Glutamatergic neuron (in vitro differentiated cells): ENCODE measurements at regions not wholly inside any gene's neighbourhood (a gene's known extent, or its start where the extent isn't known, plus 50 kb on each side); places are given as distances from the start of the nearest gene placed in this dataset.
"Not testable (repeated sequence)": the region's sequence is repeated elsewhere in the genome, so short reads cannot be mapped to it uniquely, and the experiment has no call there.

Source experiments
- DNase-seq: peaks from one replicate; pipeline ENCODE4 v3.0.0; 2022
- H3K27ac Mint-ChIP-seq: one replicate; pipeline ENCODE4 v1.8.0; 2020; ENCODE audit warnings: mild to moderate bottlenecking, mixed read lengths, inconsistent platforms; ENCODE audit not compliant: unreplicated experiment
- H3K27me3 Mint-ChIP-seq: one replicate; pipeline ENCODE4 v1.8.0; 2020; ENCODE audit warnings: mild to moderate bottlenecking, moderate library complexity, mixed read lengths, inconsistent platforms; ENCODE audit not compliant: unreplicated experiment
- H3K36me3 Mint-ChIP-seq: one replicate; pipeline ENCODE4 v1.8.0; 2020; ENCODE audit warnings: mild to moderate bottlenecking, mixed read lengths, inconsistent platforms; ENCODE audit not compliant: unreplicated experiment
- H3K4me1 Mint-ChIP-seq: one replicate; pipeline ENCODE4 v1.8.0; 2020; ENCODE audit warnings: mild to moderate bottlenecking, low read depth, mixed read lengths, inconsistent platforms; ENCODE audit not compliant: unreplicated experiment
- H3K4me3 Mint-ChIP-seq: one replicate; pipeline ENCODE4 v1.8.0; 2020; ENCODE audit warnings: mild to moderate bottlenecking, mixed read lengths, inconsistent platforms; ENCODE audit not compliant: unreplicated experiment
- H3K9me3 Mint-ChIP-seq: one replicate; pipeline ENCODE4 v1.8.0; 2020; ENCODE audit warnings: mild to moderate bottlenecking, moderate library complexity, mixed read lengths, inconsistent platforms; ENCODE audit not compliant: unreplicated experiment
- TF ChIP-seq, protein P1 (sequence below): fragments of 200-600 bp; sonication (generic); IDR thresholded peaks from one replicate; pipeline ENCODE4 v1.5.0; 2021; ENCODE audit not compliant: partially characterized antibody, unreplicated experiment

- no peak for DNase-seq
- H3K27me3 Mint-ChIP-seq = no peaks in the 10 kb centered on the region
- H3K36me3 Mint-ChIP-seq = no peaks in the 10 kb centered on the region
- TF ChIP-seq, protein P1, sequence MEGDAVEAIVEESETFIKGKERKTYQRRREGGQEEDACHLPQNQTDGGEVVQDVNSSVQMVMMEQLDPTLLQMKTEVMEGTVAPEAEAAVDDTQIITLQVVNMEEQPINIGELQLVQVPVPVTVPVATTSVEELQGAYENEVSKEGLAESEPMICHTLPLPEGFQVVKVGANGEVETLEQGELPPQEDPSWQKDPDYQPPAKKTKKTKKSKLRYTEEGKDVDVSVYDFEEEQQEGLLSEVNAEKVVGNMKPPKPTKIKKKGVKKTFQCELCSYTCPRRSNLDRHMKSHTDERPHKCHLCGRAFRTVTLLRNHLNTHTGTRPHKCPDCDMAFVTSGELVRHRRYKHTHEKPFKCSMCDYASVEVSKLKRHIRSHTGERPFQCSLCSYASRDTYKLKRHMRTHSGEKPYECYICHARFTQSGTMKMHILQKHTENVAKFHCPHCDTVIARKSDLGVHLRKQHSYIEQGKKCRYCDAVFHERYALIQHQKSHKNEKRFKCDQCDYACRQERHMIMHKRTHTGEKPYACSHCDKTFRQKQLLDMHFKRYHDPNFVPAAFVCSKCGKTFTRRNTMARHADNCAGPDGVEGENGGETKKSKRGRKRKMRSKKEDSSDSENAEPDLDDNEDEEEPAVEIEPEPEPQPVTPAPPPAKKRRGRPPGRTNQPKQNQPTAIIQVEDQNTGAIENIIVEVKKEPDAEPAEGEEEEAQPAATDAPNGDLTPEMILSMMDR = no peak
- no peaks in the 10 kb centered on the region for H3K9me3 Mint-ChIP-seq
- H3K4me3 Mint-ChIP-seq = no peak overlapping the region
- no peaks in the 10 kb centered on the region for H3K4me1 Mint-ChIP-seq
- no peak overlapping the region for H3K27ac Mint-ChIP-seq
Observed at GRCh38 chr9:103225702-103226646, 230.8 kb downstream of the CYLC2 start.

DNA sequence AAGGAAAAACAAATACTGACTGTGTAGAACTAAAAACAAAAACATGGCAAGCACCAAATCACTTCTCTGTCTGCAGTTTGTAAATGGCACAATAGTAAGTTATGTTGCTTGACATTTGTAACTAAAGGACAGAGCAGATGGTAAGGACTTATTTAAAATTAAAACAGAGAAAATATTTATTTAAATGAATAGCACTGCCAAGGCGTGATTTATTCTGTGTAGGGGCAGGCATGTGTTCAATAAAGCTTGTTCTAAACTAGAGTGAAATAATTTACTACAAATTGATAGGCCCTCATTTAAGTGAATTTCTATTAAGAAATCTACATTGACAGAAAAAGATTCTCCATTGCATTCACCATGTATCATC lies 231.5 kb downstream of the CYLC2 start:
- Mint-ChIP-seq H3K9me3 (no peaks in the 10 kb centered on the region), H3K27ac (no peak overlapping the region), H3K27me3 (no peaks in the 10 kb centered on the region), H3K4me1 (no peaks in the 10 kb centered on the region), H3K4me3 (no peak overlapping the region), H3K36me3 (no peaks in the 10 kb centered on the region)
- TF ChIP-seq, protein P1 = no peak
- DNase-seq = no peak

- not testable (repeated sequence) for H3K27ac Mint-ChIP-seq, H3K27me3 Mint-ChIP-seq, H3K4me3 Mint-ChIP-seq, H3K4me1 Mint-ChIP-seq, H3K9me3 Mint-ChIP-seq, H3K36me3 Mint-ChIP-seq
- DNase-seq = peak; percentile 20
Observed at GRCh38 chr9:103237571-103238109, 242.5 kb downstream of the CYLC2 start.

- H3K36me3 Mint-ChIP-seq = no peaks in the 10 kb centered on the region
- no peak overlapping the region for H3K4me3 Mint-ChIP-seq
- no peak overlapping the region for H3K27ac Mint-ChIP-seq
- no peaks in the 10 kb centered on the region for H3K27me3 Mint-ChIP-seq
- no peaks in the 10 kb centered on the region for H3K9me3 Mint-ChIP-seq
- peaks cover 3% of the 10 kb centered on the region for H3K4me1 Mint-ChIP-seq
- no peak for DNase-seq
- TF ChIP-seq, protein P1 = no peak
Observed at GRCh38 chr9:103242025-103242424, 246.9 kb downstream of the CYLC2 start.

DNA sequence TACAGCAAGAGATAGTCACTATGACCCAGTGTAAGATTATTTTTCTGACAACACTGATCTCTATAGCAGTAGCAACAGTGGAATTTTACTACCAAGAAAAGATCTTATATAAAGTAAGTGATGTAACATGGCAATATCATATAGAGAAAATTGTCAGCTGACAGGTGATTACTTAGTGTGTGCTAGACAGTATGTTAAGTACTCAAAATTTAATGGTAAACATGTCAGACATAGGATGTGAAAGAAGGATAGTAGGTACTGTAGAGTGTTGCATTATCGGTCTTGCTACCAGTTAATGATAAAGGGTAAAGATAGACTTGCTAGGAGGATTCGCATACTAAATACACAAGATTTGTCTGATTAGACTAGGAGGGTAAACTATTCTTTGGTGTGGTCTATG lies 247.4 kb downstream of the CYLC2 start:
- no peaks in the 10 kb centered on the region for H3K27me3 Mint-ChIP-seq
- H3K9me3 Mint-ChIP-seq = no peaks in the 10 kb centered on the region
- no peak overlapping the region for H3K27ac Mint-ChIP-seq
- TF ChIP-seq, protein P1 = no peak
- no peak for DNase-seq
- H3K4me1 Mint-ChIP-seq = peaks cover 3% of the 10 kb centered on the region
- no peak overlapping the region for H3K4me3 Mint-ChIP-seq
- no peaks in the 10 kb centered on the region for H3K36me3 Mint-ChIP-seq
